GM23338 (cell line): ENCODE measurements at regions not wholly inside any gene's neighbourhood (a gene's known extent, or its start where the extent isn't known, plus 50 kb on each side); places are given as distances from the start of the nearest gene placed in this dataset.

Experiments
- ATAC-seq: fragments of 200-7000 bp; cut with Tn5 transposase; 3 replicates; pipeline ENCODE4 v1.9.1; 2020
- DNase-seq: peaks from one replicate; pipeline ENCODE4 v3.0.0-alpha.2; 2015; ENCODE audit warnings: low spot score
- H2AFZ ChIP-seq: fragments of 200-600 bp; sonication (generic); 2 replicates; pipeline ENCODE4 v1.8.0; 2016; ENCODE audit warnings: antibody characterized with exemption, mild to moderate bottlenecking, moderate library complexity
- H3F3A ChIP-seq: fragments of 200-600 bp; sonication (generic); replicated peaks from 2 replicates; pipeline ENCODE4 v1.8.0; 2017; ENCODE audit warnings: antibody characterized with exemption, mixed run types, low read depth
- H3K27ac ChIP-seq: fragments of 200-600 bp; sonication (generic); 2 replicates; pipeline ENCODE4 v1.6.1; 2016; ENCODE audit warnings: low read depth
- H3K27me3 ChIP-seq: fragments of 200-600 bp; sonication (generic); 2 replicates; pipeline ENCODE4 v1.8.0; 2016; ENCODE audit warnings: mild to moderate bottlenecking, mixed run types, moderate library complexity; ENCODE audit not compliant: insufficient read depth
- H3K36me3 ChIP-seq: fragments of 200-600 bp; sonication (generic); 2 replicates; pipeline ENCODE4 v1.8.0; 2016; ENCODE audit warnings: mild to moderate bottlenecking; ENCODE audit not compliant: insufficient read depth
- H3K4me1 ChIP-seq: fragments of 200-600 bp; sonication (generic); 2 replicates; pipeline ENCODE4 v1.8.0; 2016; ENCODE audit warnings: mild to moderate bottlenecking, moderate library complexity; ENCODE audit not compliant: insufficient read depth
- H3K4me2 ChIP-seq: fragments of 200-600 bp; sonication (generic); 2 replicates; pipeline ENCODE4 v1.7.1; 2017; ENCODE audit warnings: mixed run types
- H3K4me3 ChIP-seq: fragments of 200-600 bp; sonication (generic); 2 replicates; pipeline ENCODE4 v1.6.1; 2016; ENCODE audit warnings: mixed run types
- H3K79me2 ChIP-seq: fragments of 200-600 bp; sonication (generic); replicated peaks from 2 replicates; pipeline ENCODE4 v1.8.0; 2017; ENCODE audit warnings: mild to moderate bottlenecking; ENCODE audit not compliant: insufficient read depth
- H3K9me2 ChIP-seq: fragments of 200-600 bp; sonication (generic); 2 replicates; pipeline ENCODE4 v1.8.0; 2017; ENCODE audit not compliant: insufficient read depth
- H4K20me1 ChIP-seq: fragments of 200-600 bp; sonication (generic); replicated peaks from 2 replicates; pipeline ENCODE4 v1.8.0; 2017; ENCODE audit warnings: mild to moderate bottlenecking; ENCODE audit not compliant: insufficient read depth
- H3K27ac Mint-ChIP-seq: 2 replicates; pipeline ENCODE4 v1.8.0; 2020; ENCODE audit warnings: inconsistent platforms, mild to moderate bottlenecking, moderate library complexity, mixed read lengths
- H3K27me3 Mint-ChIP-seq: 3 replicates; pipeline ENCODE4 v1.8.0; 2022; ENCODE audit warnings: low read depth, mild to moderate bottlenecking, moderate library complexity, mixed read lengths, inconsistent platforms; ENCODE audit not compliant: insufficient read depth, poor library complexity
- H3K36me3 Mint-ChIP-seq: 3 replicates; pipeline ENCODE4 v1.8.0; 2021; ENCODE audit warnings: low read depth, mild to moderate bottlenecking, inconsistent platforms, moderate library complexity, mixed read lengths
- H3K4me1 Mint-ChIP-seq: 3 replicates; pipeline ENCODE4 v1.8.0; 2020; ENCODE audit warnings: mild to moderate bottlenecking, inconsistent platforms, mixed read lengths
- H3K4me3 Mint-ChIP-seq: 3 replicates; pipeline ENCODE4 v1.8.0; 2021; ENCODE audit warnings: moderate library complexity, mild to moderate bottlenecking, inconsistent platforms, mixed read lengths
- H3K9me3 Mint-ChIP-seq: 3 replicates; pipeline ENCODE4 v1.8.0; 2020; ENCODE audit warnings: moderate library complexity, mild to moderate bottlenecking, inconsistent platforms, mixed read lengths
- ETS1 ChIP-seq: IDR thresholded peaks from 2 replicates; pipeline ENCODE4 v1.6.1; 2016; ENCODE audit warnings: antibody characterized with exemption
- EZH2phosphoT487 ChIP-seq: fragments of 200-600 bp; sonication (generic); IDR thresholded peaks from one replicate; pipeline ENCODE4 v1.8.1; 2018; ENCODE audit warnings: antibody characterized with exemption; ENCODE audit not compliant: unreplicated experiment
- JUNB ChIP-seq: IDR thresholded peaks from one replicate; pipeline ENCODE4 v1.6.1; 2016; ENCODE audit warnings: antibody characterized with exemption; ENCODE audit not compliant: unreplicated experiment
- NANOG ChIP-seq: IDR thresholded peaks from 2 replicates; pipeline ENCODE4 v1.6.1; 2016; ENCODE audit warnings: antibody characterized with exemption, borderline replicate concordance
- REST ChIP-seq: IDR thresholded peaks from one replicate; pipeline ENCODE4 v1.6.1; 2018; ENCODE audit warnings: antibody characterized with exemption; ENCODE audit not compliant: unreplicated experiment
- ZNF114 ChIP-seq: fragments of 250-450 bp; sonication (Bioruptor Pico); IDR thresholded peaks from 2 replicates; pipeline ENCODE4 v1.5.0; 2020; ENCODE audit warnings: mild to moderate bottlenecking, moderate library complexity
- ZNF462 ChIP-seq: fragments of 250-450 bp; sonication (Bioruptor Pico); IDR thresholded peaks from 2 replicates; pipeline ENCODE4 v1.5.0; 2020; ENCODE audit warnings: mild to moderate bottlenecking, moderate library complexity

DNA sequence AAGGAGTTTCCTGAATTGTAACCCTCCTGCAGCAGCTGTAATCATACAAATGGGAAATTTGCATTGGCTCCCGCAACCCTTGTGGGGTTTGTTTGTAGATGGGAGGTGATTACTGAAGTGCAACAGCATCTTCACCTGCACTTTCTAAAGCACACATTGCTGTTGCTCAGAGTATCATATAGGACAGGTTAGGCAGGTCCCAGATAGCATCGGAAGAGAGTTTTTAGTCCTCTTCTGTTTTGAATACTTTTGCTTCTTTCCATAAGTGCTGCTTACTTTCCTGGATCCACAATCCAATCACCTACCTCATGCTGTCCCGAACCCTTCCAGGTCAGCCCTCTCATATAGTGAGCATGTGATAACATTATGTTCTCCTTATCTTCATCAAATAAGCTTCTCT lies 300.4 kb downstream of the PTPRC start (continued):
- TF ChIP-seq REST (no peak), ETS1 (no peak), EZH2phosphoT487 (no peak), JUNB (no peak), ZNF114 (CRISPR knock-in tag) (no peak), NANOG (no peak)

DNA sequence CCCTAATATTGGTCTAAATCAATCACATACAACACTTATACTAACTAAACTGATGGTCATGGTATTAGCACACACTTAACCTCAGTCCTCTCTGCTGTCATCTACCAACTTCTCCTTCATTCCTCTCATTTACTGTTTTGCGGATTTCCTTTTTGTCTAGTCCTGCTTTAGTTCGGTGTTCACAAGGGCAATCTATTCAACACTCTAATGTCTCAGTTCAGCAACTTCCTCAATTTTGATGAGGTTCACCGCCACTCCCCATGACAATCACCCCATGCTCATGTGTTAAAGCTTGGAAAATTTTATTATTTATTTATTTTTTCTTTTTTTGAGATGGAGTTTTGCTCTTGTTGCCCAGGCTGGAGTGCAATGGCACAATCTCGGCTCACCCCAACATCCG lies 301.1 kb downstream of the PTPRC start:
- Histone ChIP-seq H3K36me3 (no peaks in the 10 kb centered on the region), H3K79me2 (no peaks in the 10 kb centered on the region), H3K4me3 (no peak overlapping the region), H4K20me1 (no peaks in the 10 kb centered on the region), H3K27ac (no peak overlapping the region), H3K27me3 (no peaks in the 10 kb centered on the region), H3F3A (no peaks in the 10 kb centered on the region), H3K4me1 (peaks cover 22% of the 10 kb centered on the region), H3K4me2 (no peak overlapping the region), H3K9me2 (0 out of 2 replicates have a peak, but pooled peaks cover 3% of the 10 kb centered on the region), H2AFZ (no peak overlapping the region)
- Mint-ChIP-seq H3K4me1 (peaks cover 11% of the 10 kb centered on the region), H3K36me3 (no peaks in the 10 kb centered on the region), H3K27ac (no peak overlapping the region), H3K4me3 (no peak overlapping the region), H3K27me3 (no peaks in the 10 kb centered on the region), H3K9me3 (no peaks in the 10 kb centered on the region)
- no peak for DNase-seq
- TF ChIP-seq ZNF114 (CRISPR knock-in tag), result no peak
- TF ChIP-seq ZNF462 (CRISPR knock-in tag), result no peak
- no peak for TF ChIP-seq ETS1
- TF ChIP-seq JUNB, result no peak
- ATAC-seq, result no peak
